IMR-90 (cell line): ENCODE measurements at regions not wholly inside any gene's neighbourhood (a gene's known extent, or its start where the extent isn't known, plus 50 kb on each side); places are given as distances from the start of the nearest gene placed in this dataset.

Experiments
- ATAC-seq: fragments of 200-7000 bp; cut with Tn5 transposase; 2 replicates; pipeline ENCODE4 v1.9.1; 2020; ENCODE audit warnings: low read depth, mild to moderate bottlenecking, moderate library complexity
- BruUV-seq: library from RNA; stranded (reverse); fragments of 400-500 nt; replicated peaks from 2 replicates; lab custom pipeline; 2021; lab: Mats Ljungman, UMichigan
- CTCF ChIA-PET: fragments of 300-600 bp; formaldehyde crosslinking; extraction: SDS; loops from one replicate; lab custom pipeline; 2021; ENCODE audit warnings: antibody characterized with exemption; lab: Yijun Ruan, JAX
- POLR2A ChIA-PET: fragments of 300-600 bp; sonication (Branson Sonifier 250); formaldehyde crosslinking; loops from one replicate; lab custom pipeline; 2022; ENCODE audit warnings: antibody characterized with exemption; ENCODE audit not compliant: unreplicated experiment; lab: Charles Lee
- DNase-seq: peaks from one replicate; pipeline ENCODE4 v3.0.0; 2013
- H2AFZ ChIP-seq: replicated peaks from 2 replicates; pipeline ENCODE3; 2013; ENCODE audit warnings: low read length, mild to moderate bottlenecking; ENCODE audit not compliant: poor library complexity
- H2AK5ac ChIP-seq: 2 replicates; pipeline ENCODE4 v1.6.1; 2013; ENCODE audit warnings: low read depth, low read length, inconsistent platforms
- H2AK9ac ChIP-seq: replicated peaks from 2 replicates; pipeline ENCODE3; 2013; ENCODE audit warnings: mild to moderate bottlenecking, low read depth, low read length, moderate library complexity; ENCODE audit not compliant: poor library complexity
- H2BK120ac ChIP-seq: 2 replicates; pipeline ENCODE4 v1.6.1; 2013; ENCODE audit warnings: low read depth, low read length, inconsistent platforms
- H2BK15ac ChIP-seq: 3 replicates; pipeline ENCODE4 v1.6.1; 2013; ENCODE audit warnings: low read depth, low read length, inconsistent platforms
- H2BK20ac ChIP-seq: 2 replicates; pipeline ENCODE4 v1.6.1; 2013; ENCODE audit warnings: low read depth, mild to moderate bottlenecking, inconsistent platforms, low read length, moderate library complexity
- H2BK5ac ChIP-seq: 2 replicates; pipeline ENCODE4 v1.6.1; 2013; ENCODE audit warnings: mild to moderate bottlenecking, low read depth, low read length, inconsistent platforms; ENCODE audit not compliant: poor library complexity, severe bottlenecking
- H3K14ac ChIP-seq: replicated peaks from 2 replicates; pipeline ENCODE4 v1.6.1; 2013; ENCODE audit warnings: low read depth, low read length, inconsistent platforms
- H3K18ac ChIP-seq: 2 replicates; pipeline ENCODE4 v1.6.1; 2013; ENCODE audit warnings: low read depth, low read length, control low read depth
- H3K23ac ChIP-seq: 2 replicates; pipeline ENCODE4 v1.6.1; 2013; ENCODE audit warnings: low read depth, low read length, inconsistent platforms
- H3K27ac ChIP-seq: 2 replicates; pipeline ENCODE4 v1.5.1; 2013; ENCODE audit warnings: mild to moderate bottlenecking, control low read depth, low read length; ENCODE audit not compliant: insufficient read depth
- H3K27me3 ChIP-seq: 2 replicates; pipeline ENCODE4 v1.6.1; 2013; ENCODE audit warnings: low read length; ENCODE audit not compliant: control insufficient read depth, insufficient read depth
- H3K36me3 ChIP-seq: 2 replicates; pipeline ENCODE4 v1.6.1; 2013; ENCODE audit warnings: low read length, mixed read lengths; ENCODE audit not compliant: control insufficient read depth, insufficient read depth
- H3K4ac ChIP-seq: 2 replicates; pipeline ENCODE4 v1.6.1; 2013; ENCODE audit warnings: low read depth, low read length, inconsistent platforms
- H3K4me1 ChIP-seq: 2 replicates; pipeline ENCODE4 v1.6.1; 2013; ENCODE audit warnings: low read length, mixed read lengths; ENCODE audit not compliant: control insufficient read depth, insufficient read depth
- H3K4me2 ChIP-seq: 2 replicates; pipeline ENCODE4 v1.6.1; 2013; ENCODE audit warnings: low read depth, mild to moderate bottlenecking, control low read depth, low read length, moderate library complexity
- H3K4me3 ChIP-seq: 2 replicates; pipeline ENCODE4 v1.5.1; 2013; ENCODE audit warnings: low read depth, mild to moderate bottlenecking, control low read depth, low read length, moderate library complexity; ENCODE audit not compliant: insufficient read depth
- H3K56ac ChIP-seq: 2 replicates; pipeline ENCODE4 v1.6.1; 2013; ENCODE audit warnings: low read length, inconsistent platforms; ENCODE audit not compliant: insufficient read depth; ENCODE audit errors: extremely low read depth
- H3K79me1 ChIP-seq, 2 experiments: 2 replicates each; pipeline ENCODE4 v1.6.1; 2013; ENCODE audit warnings: low read length in 2 of 2, inconsistent platforms in 1 of 2, low read depth in 1 of 2
- H3K9ac ChIP-seq: 2 replicates; pipeline ENCODE4 v1.6.1; 2013; ENCODE audit warnings: low read depth, low read length, control low read depth
- H3K9me1 ChIP-seq: 2 replicates; pipeline ENCODE4 v1.6.1; 2013; ENCODE audit warnings: low read length, inconsistent platforms; ENCODE audit not compliant: insufficient read depth
- H3K9me3 ChIP-seq: 2 replicates; pipeline ENCODE4 v1.6.1; 2013; ENCODE audit warnings: low read length; ENCODE audit not compliant: control insufficient read depth, insufficient read depth
- H4K20me1 ChIP-seq: 2 replicates; pipeline ENCODE4 v1.6.1; 2013; ENCODE audit warnings: low read length, inconsistent platforms; ENCODE audit not compliant: insufficient read depth
- H4K5ac ChIP-seq: 2 replicates; pipeline ENCODE4 v1.6.1; 2013; ENCODE audit warnings: mild to moderate bottlenecking, low read depth, low read length, control low read depth
- H4K8ac ChIP-seq, 2 experiments: 2 replicates each; pipeline ENCODE4 v1.6.1; 2013; ENCODE audit warnings: low read depth in 2 of 2, low read length in 2 of 2, control low read depth in 1 of 2, inconsistent platforms in 1 of 2
- H4K91ac ChIP-seq: 2 replicates; pipeline ENCODE4 v1.6.1; 2013; ENCODE audit warnings: low read depth, low read length, inconsistent platforms; ENCODE audit not compliant: insufficient read depth
- CEBPB ChIP-seq: IDR thresholded peaks from 2 replicates; pipeline ENCODE4 v1.6.1; 2012; ENCODE audit warnings: low read depth, low read length, improper control_type of control experiment
- MXI1 ChIP-seq: IDR thresholded peaks from 2 replicates; pipeline ENCODE4 v1.6.1; 2012; ENCODE audit warnings: low read depth, mild to moderate bottlenecking, low read length, moderate library complexity, borderline replicate concordance
- SMC3 ChIP-seq: fragments of 150-350 bp; IDR thresholded peaks from 2 replicates; pipeline ENCODE4 v1.6.1; 2016; ENCODE audit warnings: low read depth, mild to moderate bottlenecking, antibody characterized with exemption, low read length, moderate library complexity
- WGBS, 2 experiments: methylation state at CpG; one replicate each; pipeline versions ENCODE4 v1.1.5 to v1.1.7; 2013; ENCODE audit warnings: missing lambda C conversion rate in 2 of 2; ENCODE audit not compliant: insufficient read length in 1 of 2; ENCODE audit errors: extremely low coverage in 2 of 2; 5-methylcytosine and 5-hydroxymethylcytosine counted together
- dilution Hi-C: fragments of 300-500 bp; cut with HindIII; formaldehyde crosslinking; loops from one replicate; pipeline ENCODE4 v1.14.3; 2018; ENCODE audit warnings: low sequenced_read_pairs; ENCODE audit not compliant: unreplicated experiment
- in situ Hi-C: fragments of 300-500 bp; cut with MboI; formaldehyde crosslinking; loops from 3 replicates; pipeline ENCODE4 v1.14.3; 2019; ENCODE audit warnings: low sequenced_read_pairs, inconsistent platforms, mixed read lengths
- intact Hi-C: fragments of 100-400 bp; cut with micrococcal nuclease; formaldehyde crosslinking; loops from 2 replicates; pipeline ENCODE4 v1.10.0; 2022

GRCh38 chr5:57778501-57779091, 296.0 kb upstream of the ACTBL2 start:
- Histone ChIP-seq H3K79me1 (no peaks in the 10 kb centered on the region), H3K4ac (peak overlapping the region; percentile 73), H3K9ac (peak overlapping the region; percentile 16; the same call in 1 of the 2 replicates), H3K27me3 (no peaks in the 10 kb centered on the region), H4K91ac (peak overlapping the region; percentile 47; the same call in 1 of the 2 replicates), H3K18ac (peak overlapping the region; percentile 62), H3K23ac (no peak overlapping the region), H3K56ac (no peak overlapping the region), H4K5ac (peak overlapping the region; percentile 53), H3K9me3 (no peaks in the 10 kb centered on the region), H3K4me3 (no peak overlapping the region), H3K36me3 (no peaks in the 10 kb centered on the region), H3K4me2 (no peak overlapping the region), H3K14ac (peak overlapping the region; percentile 41; the same call in 1 of the 2 replicates), H2BK15ac (peak overlapping the region; percentile 16; the same call in 1 of the 3 replicates), H2BK20ac (peak overlapping the region; percentile 54; the same call in 1 of the 2 replicates), H3K4me1 (peaks cover 22% of the 10 kb centered on the region), H3K27ac (peak overlapping the region; percentile 70; the same call in 1 of the 2 replicates), H3K9me1 (0 out of 2 replicates have a peak, but pooled peaks cover 3% of the 10 kb centered on the region), H2AK5ac (peak overlapping the region; percentile 41), H4K20me1 (no peaks in the 10 kb centered on the region), H2BK120ac (peak overlapping the region; percentile 72), H2AFZ (no peak overlapping the region), H2BK5ac (peak overlapping the region; percentile 11), H2AK9ac (no peak overlapping the region), H4K8ac (peak overlapping the region; percentile 31 to 36; a peak in 1 of 4 replicates)
- DNase-seq (peak; percentile 60), ATAC-seq (peak; percentile 16)
- TF ChIP-seq SMC3 (no peak), CEBPB (peak; percentile 91), MXI1 (no peak)
- in situ Hi-C loops (no loop called here), dilution Hi-C loops (loop anchor here (25.0 kb wide), 1 partner anchor 659 kb away; no protein-coding TSS in a partner anchor), intact Hi-C loops (loop anchor here (1.0 to 10.0 kb wide), 6 partner anchors 110 to 682 kb away; partner anchors contain the start of gene PLK2)
- POLR2A ChIA-PET = interaction anchor here (1.1 to 1.8 kb wide), 3 partner anchors 680 to 682 kb away, joined by 4 to 8 read pairs (median 5); no protein-coding TSS in a partner anchor
- no CpG with 5 or more reads among the region's 1 CpG for WGBS, 2 experiments
- CTCF ChIA-PET = interaction anchor here (0.7 to 6.5 kb wide), 15 partner anchors 8 to 682 kb away, joined by 3 to 34 read pairs (median 5); partner anchors contain the start of gene PLK2
- no TSS peak for BruUV-seq
